ENCODE measurements at regions not wholly inside any gene's neighbourhood (a gene's known extent, or its start where the extent isn't known, plus 50 kb on each side); places are given as distances from the start of the nearest gene placed in this dataset.

DNA sequence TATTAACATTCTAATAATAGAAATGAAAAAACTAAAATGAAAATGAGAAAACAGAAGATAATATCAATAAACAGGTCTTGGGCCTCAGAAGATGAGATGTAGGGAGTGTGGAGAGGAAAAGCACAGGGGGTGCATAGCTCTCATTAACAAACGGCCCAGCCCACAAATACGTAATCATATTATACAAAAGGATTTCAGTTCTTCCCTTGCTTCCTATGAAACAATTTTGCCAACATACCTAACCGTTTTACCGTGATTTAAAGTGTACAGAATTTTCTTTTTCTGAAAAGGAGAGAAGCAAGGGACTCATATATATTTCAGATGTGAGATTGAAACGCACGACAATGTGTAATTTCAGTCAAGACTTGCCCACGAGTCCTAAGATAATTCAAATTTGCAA lies 136.0 kb downstream of the HFE start:
- TF ChIP-seq FOXK2 (IDR thresholded peaks at IDR 0.05) (no peak), ZNF384 (IDR thresholded peaks at IDR 0.05) (no peak), BHLHE40 (IDR thresholded peaks at IDR 0.05; ENCODE audit: borderline replicate concordance) (no peak), SP1 (IDR thresholded peaks at IDR 0.05) (no peak), FOXM1 (IDR thresholded peaks at IDR 0.05; ENCODE audit: borderline replicate concordance) (no peak)

Measured in HEK293T (cell line).